ENCODE measurements at regions not wholly inside any gene's neighbourhood (a gene's known extent, or its start where the extent isn't known, plus 50 kb on each side); places are given as distances from the start of the nearest gene placed in this dataset.

DNA sequence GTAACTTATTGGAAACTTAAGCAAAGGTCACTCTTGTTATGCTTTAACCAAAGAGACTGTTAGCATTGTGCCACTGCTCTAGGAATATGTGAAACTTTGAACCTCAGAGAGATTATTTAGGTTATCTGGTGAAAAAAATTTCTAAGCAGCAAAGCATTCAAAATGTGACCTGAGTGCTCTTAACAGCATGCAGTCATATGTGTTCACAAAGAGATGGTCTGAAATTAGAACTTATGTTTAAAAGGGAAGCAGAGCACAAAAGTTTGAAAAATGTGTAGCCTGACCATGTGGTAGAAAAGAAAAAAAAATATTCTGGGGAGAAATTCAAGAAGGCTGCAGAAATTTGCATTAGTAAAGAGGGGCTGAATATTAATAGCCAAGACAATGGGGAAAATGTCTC is 420.2 kb upstream of the CADM2 start:
- no peaks in the 10 kb centered on the region for H3K4me1 Mint-ChIP-seq (ENCODE audit: low read depth, unreplicated experiment)
- intact Hi-C loops (cut with micrococcal nuclease; ENCODE audit: unreplicated experiment): no loop called here
- peaks cover 9% of the 10 kb centered on the region for H3K9me3 Mint-ChIP-seq (ENCODE audit: low read depth, unreplicated experiment)
- no peak for DNase-seq
- no peak overlapping the region for H3K4me3 Mint-ChIP-seq (ENCODE audit: low read depth, unreplicated experiment)
- no TSS peak for BruUV-seq (replicated peaks)
- H3K36me3 Mint-ChIP-seq (ENCODE audit: insufficient read depth, unreplicated experiment): no peaks in the 10 kb centered on the region
- H3K27ac Mint-ChIP-seq (ENCODE audit: unreplicated experiment): no peak overlapping the region
- no peaks in the 10 kb centered on the region for H3K27me3 Mint-ChIP-seq (ENCODE audit: unreplicated experiment)
- CTCF ChIA-PET: no interaction called here
- TF ChIP-seq, protein P1, sequence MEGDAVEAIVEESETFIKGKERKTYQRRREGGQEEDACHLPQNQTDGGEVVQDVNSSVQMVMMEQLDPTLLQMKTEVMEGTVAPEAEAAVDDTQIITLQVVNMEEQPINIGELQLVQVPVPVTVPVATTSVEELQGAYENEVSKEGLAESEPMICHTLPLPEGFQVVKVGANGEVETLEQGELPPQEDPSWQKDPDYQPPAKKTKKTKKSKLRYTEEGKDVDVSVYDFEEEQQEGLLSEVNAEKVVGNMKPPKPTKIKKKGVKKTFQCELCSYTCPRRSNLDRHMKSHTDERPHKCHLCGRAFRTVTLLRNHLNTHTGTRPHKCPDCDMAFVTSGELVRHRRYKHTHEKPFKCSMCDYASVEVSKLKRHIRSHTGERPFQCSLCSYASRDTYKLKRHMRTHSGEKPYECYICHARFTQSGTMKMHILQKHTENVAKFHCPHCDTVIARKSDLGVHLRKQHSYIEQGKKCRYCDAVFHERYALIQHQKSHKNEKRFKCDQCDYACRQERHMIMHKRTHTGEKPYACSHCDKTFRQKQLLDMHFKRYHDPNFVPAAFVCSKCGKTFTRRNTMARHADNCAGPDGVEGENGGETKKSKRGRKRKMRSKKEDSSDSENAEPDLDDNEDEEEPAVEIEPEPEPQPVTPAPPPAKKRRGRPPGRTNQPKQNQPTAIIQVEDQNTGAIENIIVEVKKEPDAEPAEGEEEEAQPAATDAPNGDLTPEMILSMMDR (IDR thresholded peaks at IDR 0.05; ENCODE audit: unreplicated experiment): no peak

DNA sequence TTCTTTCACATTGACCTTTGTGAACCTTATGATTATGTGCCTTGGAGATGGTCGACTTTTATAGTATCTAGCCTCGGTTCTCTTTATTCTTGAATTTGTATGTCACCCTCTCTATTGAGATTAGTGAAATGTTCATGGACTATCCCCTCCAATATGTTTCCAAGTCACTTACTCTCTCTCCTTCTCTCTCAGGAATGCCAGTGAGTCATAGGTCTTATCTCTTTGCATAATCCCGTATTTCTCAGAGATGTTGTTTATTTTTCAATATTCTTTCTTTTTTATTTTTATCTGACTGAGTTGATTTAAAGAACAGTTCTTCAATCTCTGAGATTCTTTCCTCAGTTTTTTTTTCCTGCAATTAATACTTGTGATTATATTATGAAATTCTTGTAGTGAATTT is 411.6 kb upstream of the CADM2 start:
- no peak overlapping the region for H3K27ac Mint-ChIP-seq (ENCODE audit: unreplicated experiment)
- TF ChIP-seq, protein P1 (IDR thresholded peaks at IDR 0.05; ENCODE audit: unreplicated experiment): no peak
- no peaks in the 10 kb centered on the region for H3K27me3 Mint-ChIP-seq (ENCODE audit: unreplicated experiment)
- CTCF ChIA-PET: no interaction called here
- no peaks in the 10 kb centered on the region for H3K4me1 Mint-ChIP-seq (ENCODE audit: low read depth, unreplicated experiment)
- no TSS peak for BruUV-seq (replicated peaks)
- H3K9me3 Mint-ChIP-seq (ENCODE audit: low read depth, unreplicated experiment): peaks cover 4% of the 10 kb centered on the region
- intact Hi-C loops (cut with micrococcal nuclease; ENCODE audit: unreplicated experiment): loop anchor here (5.0 kb wide), 1 partner anchor 815 kb away; no protein-coding TSS in a partner anchor
- no peak for DNase-seq
- no peaks in the 10 kb centered on the region for H3K36me3 Mint-ChIP-seq (ENCODE audit: insufficient read depth, unreplicated experiment)
- H3K4me3 Mint-ChIP-seq (ENCODE audit: low read depth, unreplicated experiment): no peak overlapping the region

DNA sequence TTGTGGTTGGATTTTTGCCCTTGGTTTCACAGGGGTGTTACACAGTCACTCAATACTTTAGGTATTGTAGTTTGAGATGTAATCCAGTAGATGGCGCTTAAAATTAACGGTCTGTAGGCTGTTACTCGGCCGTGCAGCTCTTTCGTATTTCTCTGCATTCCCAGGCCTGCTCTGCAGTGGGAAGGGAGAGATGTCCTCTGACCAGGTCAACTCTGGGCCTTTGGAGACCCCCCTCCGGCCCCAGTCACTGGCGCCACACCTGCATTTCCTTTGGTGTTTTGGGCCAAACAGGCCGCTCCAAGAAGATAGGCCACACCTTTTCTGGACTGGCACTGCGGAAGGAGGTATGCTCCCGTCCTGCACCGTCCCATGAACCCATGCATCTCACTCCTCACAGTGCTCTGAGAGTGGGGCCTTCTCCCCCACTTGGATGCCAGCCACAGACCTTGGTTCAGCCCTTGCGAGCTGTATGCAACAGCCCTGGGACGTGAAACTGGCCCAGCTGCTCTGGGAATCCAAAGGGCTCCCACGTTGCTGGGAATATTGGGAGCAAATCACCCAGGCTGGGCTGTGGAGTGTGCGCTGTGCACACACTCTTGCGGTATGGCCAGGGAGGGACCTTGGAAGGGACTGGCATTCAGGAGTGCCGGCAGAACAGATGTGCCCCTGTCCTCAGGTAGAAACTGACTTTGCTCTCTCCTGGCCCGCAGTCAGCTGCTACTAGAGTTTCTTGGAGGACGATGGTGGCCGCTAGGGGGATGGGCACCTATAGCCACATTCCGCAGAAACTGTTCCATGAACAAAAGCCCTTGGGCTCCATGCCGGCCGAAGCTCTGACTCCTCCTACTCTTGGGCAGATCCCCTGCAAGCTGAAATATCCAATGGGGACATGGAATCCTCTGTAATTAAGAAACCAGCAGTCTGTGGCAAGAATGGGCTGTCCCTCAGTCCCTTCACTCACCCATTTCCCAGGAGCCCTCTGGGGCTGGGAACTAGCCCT is 410.5 kb upstream of the CADM2 start:
- H3K36me3 Mint-ChIP-seq (ENCODE audit: insufficient read depth, unreplicated experiment): no peaks in the 10 kb centered on the region
- no peak overlapping the region for H3K4me3 Mint-ChIP-seq (ENCODE audit: low read depth, unreplicated experiment)
- DNase-seq: peak; percentile 13
- BruUV-seq (replicated peaks): no TSS peak
- TF ChIP-seq, protein P1 (IDR thresholded peaks at IDR 0.05; ENCODE audit: unreplicated experiment): peak; percentile 41
- H3K27ac Mint-ChIP-seq (ENCODE audit: unreplicated experiment): no peak overlapping the region
- intact Hi-C loops (cut with micrococcal nuclease; ENCODE audit: unreplicated experiment): loop anchor here (2.0 to 5.0 kb wide), 2 partner anchors 417 to 814 kb away; no protein-coding TSS in a partner anchor
- no peaks in the 10 kb centered on the region for H3K4me1 Mint-ChIP-seq (ENCODE audit: low read depth, unreplicated experiment)
- no peaks in the 10 kb centered on the region for H3K27me3 Mint-ChIP-seq (ENCODE audit: unreplicated experiment)
- peaks cover 4% of the 10 kb centered on the region for H3K9me3 Mint-ChIP-seq (ENCODE audit: low read depth, unreplicated experiment)
- CTCF ChIA-PET: interaction anchor here (0.8 kb wide), 1 partner anchor 13 kb away, joined by 3 read pairs; no protein-coding TSS in a partner anchor

DNA sequence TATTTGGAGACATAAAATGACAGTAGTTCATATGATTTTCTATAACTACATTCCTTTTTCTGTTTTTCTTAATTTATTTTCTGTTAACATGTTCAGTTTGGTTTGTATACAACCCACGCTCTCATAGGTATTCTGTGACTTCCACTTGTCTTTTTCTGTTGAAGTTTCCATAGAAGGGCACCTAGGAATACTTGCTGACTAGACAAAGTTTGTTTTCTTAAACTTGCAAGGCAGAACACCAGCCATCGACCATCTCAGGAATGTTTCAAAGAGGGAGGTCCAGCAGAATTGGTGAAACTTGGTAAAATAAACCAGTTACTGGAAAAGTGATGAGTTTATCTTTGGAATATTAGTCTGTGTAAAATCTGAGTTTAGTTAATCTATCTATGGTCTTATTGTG is 403.2 kb upstream of the CADM2 start:
- no TSS peak for BruUV-seq (replicated peaks)
- CTCF ChIA-PET: no interaction called here
- Mint-ChIP-seq H3K36me3 (ENCODE audit: insufficient read depth, unreplicated experiment) (no peaks in the 10 kb centered on the region), H3K9me3 (ENCODE audit: low read depth, unreplicated experiment) (no peaks in the 10 kb centered on the region), H3K27ac (ENCODE audit: unreplicated experiment) (no peak overlapping the region), H3K4me3 (ENCODE audit: low read depth, unreplicated experiment) (no peak overlapping the region), H3K27me3 (ENCODE audit: unreplicated experiment) (no peaks in the 10 kb centered on the region), H3K4me1 (ENCODE audit: low read depth, unreplicated experiment) (no peaks in the 10 kb centered on the region)
- intact Hi-C loops (cut with micrococcal nuclease; ENCODE audit: unreplicated experiment): no loop called here
- TF ChIP-seq, protein P1 (IDR thresholded peaks at IDR 0.05; ENCODE audit: unreplicated experiment): no peak
- DNase-seq: no peak

Data from Calu3 (cell line).